GM19025 (cell line): ENCODE measurements at regions not wholly inside any gene's neighbourhood (a gene's known extent, or its start where the extent isn't known, plus 50 kb on each side); places are given as distances from the start of the nearest gene placed in this dataset.

Experiments
- ATAC-seq: cut with Tn5 transposase; IDR thresholded peaks from one replicate; pipeline ENCODE4 v1.9.1; 2021; ENCODE audit warnings: mild to moderate bottlenecking, low read depth, moderate library complexity; ENCODE audit not compliant: unreplicated experiment

- ATAC-seq = no peak
Observed at GRCh38 chr16:72298961-72299360, 127.0 kb upstream of the PMFBP1 start.

- ATAC-seq = no peak
Observed at GRCh38 chr16:72295914-72296313, 124.0 kb upstream of the PMFBP1 start.

GRCh38 chr16:72291531-72291981 is 119.6 kb upstream of the PMFBP1 start:
- no peak for ATAC-seq

- ATAC-seq = no peak
Observed at GRCh38 chr16:72291121-72291520, 119.2 kb upstream of the PMFBP1 start.

- no peak for ATAC-seq
Observed at GRCh38 chr16:72287649-72288048, 115.7 kb upstream of the PMFBP1 start.

GRCh38 chr16:72286936-72287620 is 115.1 kb upstream of the PMFBP1 start:
- ATAC-seq = no peak

GRCh38 chr16:72285728-72286127 is 113.8 kb upstream of the PMFBP1 start:
- no peak for ATAC-seq

GRCh38 chr16:72285324-72285723 is 113.4 kb upstream of the PMFBP1 start:
- no peak for ATAC-seq

GRCh38 chr16:72284042-72284789 is 112.3 kb upstream of the PMFBP1 start:
- no peak for ATAC-seq

- no peak for ATAC-seq
Observed at GRCh38 chr16:72282362-72282761, 110.4 kb upstream of the PMFBP1 start.

GRCh38 chr16:72278301-72278700 is 106.3 kb upstream of the PMFBP1 start:
- no peak for ATAC-seq

GRCh38 chr16:72277749-72278148 is 105.8 kb upstream of the PMFBP1 start:
- no peak for ATAC-seq

- ATAC-seq = no peak
Observed at GRCh38 chr16:72271699-72272240, 99.8 kb upstream of the PMFBP1 start.

GRCh38 chr16:72270531-72270930 is 98.6 kb upstream of the PMFBP1 start:
- no peak for ATAC-seq

- no peak for ATAC-seq
Observed at GRCh38 chr16:72266836-72267235, 94.9 kb upstream of the PMFBP1 start.

- ATAC-seq = no peak
Observed at GRCh38 chr16:72264771-72265170, 92.8 kb upstream of the PMFBP1 start.

- no peak for ATAC-seq
Observed at GRCh38 chr16:72262711-72263110, 90.8 kb upstream of the PMFBP1 start.

GRCh38 chr16:72261127-72261526 is 89.2 kb upstream of the PMFBP1 start:
- no peak for ATAC-seq

- ATAC-seq = no peak
Observed at GRCh38 chr16:72256398-72257066, 84.6 kb upstream of the PMFBP1 start.

GRCh38 chr16:72255786-72256185 is 83.8 kb upstream of the PMFBP1 start:
- no peak for ATAC-seq

- no peak for ATAC-seq
Observed at GRCh38 chr16:72247821-72248253, 75.9 kb upstream of the PMFBP1 start.
